NCI-H526 (cell line): ENCODE measurements at regions not wholly inside any gene's neighbourhood (a gene's known extent, or its start where the extent isn't known, plus 50 kb on each side); places are given as distances from the start of the nearest gene placed in this dataset.
"Not testable (repeated sequence)": the region's sequence is repeated elsewhere in the genome, so short reads cannot be mapped to it uniquely, and the experiment has no call there.

Experiments
- DNase-seq, 2 experiments: peaks; one replicate each; lab custom pipeline; 2025; lab: John Stamatoyannopoulos, UW

GRCh38 chr5:21482983-21483650 is 1370.0 kb downstream of the CDH12 start:
- DNase-seq: not testable (repeated sequence)

DNA sequence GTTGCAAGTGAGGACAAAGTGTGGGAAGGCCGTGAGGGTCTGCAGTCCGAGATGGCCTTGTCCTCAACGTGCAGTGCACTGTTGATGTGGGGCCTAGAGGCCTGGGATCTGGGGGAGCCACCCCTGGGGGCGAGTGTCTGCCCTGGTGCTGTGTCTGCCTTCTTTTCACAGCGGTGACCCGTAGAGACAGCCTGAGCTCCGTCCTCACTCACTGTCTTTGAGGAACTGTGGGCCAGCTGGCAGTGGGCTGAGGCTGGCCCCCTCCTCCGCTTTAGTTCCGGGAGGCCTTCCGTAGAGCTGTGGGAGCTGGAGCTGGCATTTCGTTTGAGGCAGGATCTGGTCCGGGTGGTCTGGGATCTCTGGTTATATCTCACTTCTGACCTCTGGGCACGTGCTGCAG is 1370.6 kb downstream of the CDH12 start:
- DNase-seq: not testable (repeated sequence)

GRCh38 chr5:21481320-21482270 is 1371.5 kb downstream of the CDH12 start:
- DNase-seq: not testable (repeated sequence)

- DNase-seq: not testable (repeated sequence)
Observed at GRCh38 chr5:21480054-21480453, 1373.1 kb downstream of the CDH12 start.

DNA sequence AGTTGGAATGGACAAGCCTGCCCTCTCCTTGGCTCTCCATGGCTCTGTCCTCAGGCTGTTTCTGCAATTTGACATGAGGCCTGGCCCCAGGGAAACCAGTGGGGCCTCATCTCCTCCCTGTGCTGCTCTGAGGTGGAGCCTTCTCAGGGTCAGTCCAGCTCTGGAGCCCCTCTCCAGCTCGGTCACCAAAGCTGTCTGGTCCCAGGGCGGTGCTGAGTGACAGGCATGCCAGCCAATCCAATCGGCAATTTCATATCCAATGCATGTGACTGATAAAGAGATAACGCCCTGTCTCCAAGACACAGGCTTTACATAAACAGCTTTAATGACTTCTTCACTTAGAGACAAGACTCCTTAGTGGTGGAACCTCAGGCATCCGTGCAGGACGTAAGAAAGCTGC is 1379.2 kb downstream of the CDH12 start:
- not testable (repeated sequence) for DNase-seq

- not testable (repeated sequence) for DNase-seq
Observed at GRCh38 chr5:21473436-21473835, 1379.7 kb downstream of the CDH12 start.

DNA sequence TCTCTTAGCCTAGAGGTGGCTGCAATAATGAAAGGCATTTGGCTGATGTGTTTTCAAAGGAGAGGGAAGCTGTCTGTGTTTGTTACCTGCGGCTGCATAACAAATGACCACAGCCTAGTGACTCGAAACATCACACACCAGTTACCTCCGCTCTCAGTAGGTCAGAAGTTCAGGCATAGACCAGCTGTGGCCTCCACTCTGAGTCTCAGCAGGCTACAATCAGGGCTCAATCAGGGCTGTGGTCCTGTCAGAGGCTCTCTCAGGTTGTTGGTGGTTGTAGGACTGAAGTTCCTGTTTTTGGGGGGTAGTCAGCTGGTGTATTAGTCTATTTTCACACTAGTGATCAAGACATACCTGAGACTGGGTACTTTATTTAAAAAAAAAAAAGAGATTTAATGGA is 1381.5 kb downstream of the CDH12 start:
- not testable (repeated sequence) for DNase-seq

GRCh38 chr5:21469523-21470101 is 1383.5 kb downstream of the CDH12 start:
- peak; percentile 6 to 56 for DNase-seq

DNA sequence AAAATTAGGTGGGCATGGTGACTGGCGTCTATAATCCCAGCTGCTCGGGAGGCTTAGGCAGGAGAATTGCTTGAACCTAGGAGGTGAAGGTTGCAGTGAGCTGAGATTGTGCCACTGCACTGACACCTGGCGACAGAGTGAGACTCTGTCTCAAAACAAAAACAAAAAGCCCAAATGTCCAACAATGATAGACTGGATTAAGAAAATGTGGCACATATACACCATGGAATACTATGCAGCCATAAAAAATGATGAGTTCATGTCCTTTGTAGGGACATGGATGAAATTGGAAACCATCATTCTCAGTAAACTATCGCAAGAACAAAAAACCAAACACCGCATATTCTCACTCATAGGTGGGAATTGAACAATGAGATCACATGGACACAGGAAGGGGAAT is 1385.6 kb downstream of the CDH12 start:
- DNase-seq: not testable (repeated sequence)

DNA sequence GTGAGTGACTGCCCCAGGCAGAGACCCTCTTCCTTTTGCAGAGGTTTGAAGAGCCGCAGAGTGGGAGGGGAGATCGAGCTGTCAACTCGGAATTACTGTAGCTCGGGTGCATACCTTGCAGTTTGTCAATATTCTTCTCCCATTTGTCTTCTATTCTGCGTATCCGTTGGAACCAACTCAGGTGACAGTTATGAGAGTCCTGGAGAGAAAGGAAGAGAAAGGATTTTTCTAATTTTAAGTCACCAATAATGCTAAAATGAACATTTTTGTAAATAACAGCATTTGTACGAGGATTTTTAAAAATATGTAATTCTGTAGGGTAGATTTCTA is 1393.4 kb downstream of the CDH12 start:
- DNase-seq: not testable (repeated sequence)

DNA sequence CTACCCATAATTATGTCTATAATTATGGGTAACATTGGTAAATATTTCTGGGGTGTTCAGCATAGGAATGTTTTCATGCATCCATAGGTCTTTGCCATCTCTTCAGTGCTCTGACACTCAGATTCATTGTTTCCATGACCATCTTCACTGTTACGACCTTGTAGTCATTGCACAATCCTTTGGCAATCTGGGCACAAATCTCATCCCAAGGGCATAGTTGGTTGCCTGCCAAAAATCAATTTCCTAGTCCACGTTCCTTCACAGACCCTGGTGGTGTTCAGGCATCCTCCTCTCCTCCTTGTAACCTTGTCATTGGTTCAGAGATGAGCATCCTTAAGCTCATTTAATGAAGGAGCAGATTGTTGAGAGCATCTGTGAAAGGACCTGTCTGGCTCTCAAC is 1400.7 kb downstream of the CDH12 start:
- DNase-seq: no peak

GRCh38 chr5:21432646-21433045 is 1420.5 kb downstream of the CDH12 start:
- DNase-seq: no peak

DNA sequence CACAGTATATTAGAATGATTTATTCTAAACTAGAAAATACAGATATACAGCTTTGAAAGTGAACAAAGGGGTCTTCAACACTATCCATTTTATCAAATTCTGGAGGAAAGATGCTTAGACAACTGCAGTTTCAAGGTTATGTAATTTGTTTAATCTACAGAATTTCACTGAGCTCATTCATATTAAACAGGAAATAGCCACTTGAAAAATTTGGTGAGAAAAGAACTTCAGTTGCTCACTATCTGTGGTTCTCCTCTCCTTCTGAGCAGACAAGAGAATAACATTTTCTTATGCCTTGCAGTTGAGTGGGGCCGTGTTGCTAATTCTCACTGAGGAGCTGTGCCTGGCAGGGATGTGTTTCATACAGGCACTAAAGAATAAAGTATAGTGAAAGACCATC is 1428.2 kb downstream of the CDH12 start:
- DNase-seq: no peak

DNA sequence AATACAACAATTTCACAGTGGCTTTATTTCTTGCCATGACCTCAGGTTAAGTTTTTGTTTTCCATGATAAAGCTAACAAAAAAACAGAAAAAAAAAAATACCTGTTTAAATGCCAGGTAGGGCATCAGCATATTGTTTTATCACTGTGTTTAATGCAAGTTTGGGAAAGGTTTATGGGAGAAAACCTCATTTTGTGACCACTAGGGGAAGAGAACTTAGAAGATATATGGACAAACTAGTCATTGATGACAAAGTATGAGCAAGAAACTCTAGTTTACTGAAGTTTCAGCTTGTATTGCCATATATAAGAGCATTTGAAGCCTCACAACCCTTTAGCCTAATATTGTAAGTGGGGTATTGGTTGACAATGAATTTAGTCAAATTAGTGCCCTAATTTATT is 1431.4 kb upstream of the CDH18 start:
- no peak for DNase-seq

DNA sequence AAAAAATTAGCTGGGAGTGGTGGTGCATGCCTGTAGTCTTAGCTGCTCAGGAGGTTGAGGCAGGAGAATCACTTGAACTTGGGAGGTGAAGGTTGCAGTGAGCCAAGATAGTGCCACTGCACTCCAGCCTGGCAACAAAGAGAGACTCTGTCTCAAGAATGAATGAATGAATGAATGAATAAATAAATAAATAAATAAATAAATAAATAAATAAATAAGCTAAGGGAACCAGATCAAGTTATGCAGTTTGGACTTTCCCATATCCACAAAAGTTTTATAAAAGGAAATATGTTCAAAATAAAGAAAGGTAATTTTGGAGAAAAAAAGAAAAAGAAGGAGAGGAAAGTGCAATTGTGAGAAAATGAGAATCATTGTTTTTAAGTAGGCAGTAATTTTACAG is 1414.1 kb upstream of the CDH18 start:
- not testable (repeated sequence) for DNase-seq

GRCh38 chr5:21398511-21398910 is 1410.5 kb upstream of the CDH18 start:
- DNase-seq: no peak

GRCh38 chr5:21397693-21398092 is 1409.7 kb upstream of the CDH18 start:
- no peak for DNase-seq

- DNase-seq: peak in 1 of 2 experiments; percentile 9
Observed at GRCh38 chr5:21391506-21391905, 1403.5 kb upstream of the CDH18 start.

- DNase-seq: not testable (repeated sequence)
Observed at GRCh38 chr5:21360754-21361153, 1372.8 kb upstream of the CDH18 start.

GRCh38 chr5:21341948-21342261 is 1353.9 kb upstream of the CDH18 start:
- DNase-seq: not testable (repeated sequence)

- peak; percentile 4 to 41 for DNase-seq
Observed at GRCh38 chr5:21341203-21341947, 1353.4 kb upstream of the CDH18 start.

DNA sequence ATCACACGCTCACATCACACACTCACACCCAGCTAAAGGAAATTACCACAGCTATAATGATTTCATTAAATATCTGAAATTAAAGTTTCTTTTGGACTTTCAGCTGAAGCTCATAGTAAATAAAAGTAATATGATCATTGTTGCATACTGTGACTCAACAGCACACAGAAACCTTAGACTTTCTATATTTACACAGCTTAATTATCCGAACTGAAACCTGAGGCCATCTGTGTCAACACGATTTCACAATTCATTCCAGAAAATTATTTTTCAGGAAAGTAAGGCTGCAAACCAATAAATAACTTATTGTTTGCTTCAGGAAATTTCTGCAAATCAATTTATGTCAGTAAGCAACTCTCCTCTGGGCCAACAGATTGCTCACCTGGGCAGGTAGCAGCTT is 1352.2 kb upstream of the CDH18 start:
- not testable (repeated sequence) for DNase-seq
